ENCODE measurements at regions not wholly inside any gene's neighbourhood (a gene's known extent, or its start where the extent isn't known, plus 50 kb on each side); places are given as distances from the start of the nearest gene placed in this dataset.

DNA sequence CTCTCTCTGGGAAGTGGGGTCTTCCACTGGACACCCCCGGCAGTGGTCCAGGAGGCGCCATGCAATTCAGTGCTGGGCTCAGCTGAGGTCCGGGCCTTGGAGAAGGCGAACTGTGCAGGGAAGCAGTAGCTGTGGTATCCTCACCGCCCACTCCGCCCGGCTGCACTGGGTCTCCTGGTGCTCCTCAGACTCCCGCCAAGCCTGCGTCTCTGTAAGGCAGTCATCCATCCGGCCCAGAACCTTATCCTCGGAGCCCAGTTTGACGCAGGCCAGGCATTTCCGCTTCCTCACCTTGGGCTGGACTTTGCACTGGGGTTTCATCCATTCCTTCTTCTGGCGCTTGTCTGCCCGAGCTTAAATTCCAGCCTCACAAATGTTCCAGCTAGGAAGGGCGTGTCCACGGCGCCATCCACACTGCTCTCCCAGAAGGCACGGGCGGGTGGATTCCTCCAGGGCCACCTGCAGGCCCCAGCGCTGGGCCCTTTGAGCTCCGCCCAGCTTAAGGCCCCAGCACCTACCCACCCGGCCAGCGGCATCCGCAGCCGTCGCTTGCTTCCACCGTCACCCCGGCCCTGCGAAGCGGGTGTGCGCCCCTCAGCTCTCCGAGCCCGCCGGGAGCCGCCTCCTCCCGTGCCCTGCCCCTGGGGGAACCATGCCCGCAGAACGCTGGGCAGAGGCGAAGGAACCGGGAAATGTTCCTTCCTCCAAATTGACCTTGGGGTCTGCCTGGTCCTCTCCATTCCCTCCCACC is 1884.8 kb downstream of the TP53TG3F start:
- peaks cover 4% of the 10 kb centered on the region for H3K9me3 ChIP-seq (ENCODE audit: control insufficient read depth, insufficient read depth, low read length)
- no peak overlapping the region for H3K27ac ChIP-seq (ENCODE audit: low read depth, low read length)
- DNase-seq (ENCODE audit: low read depth in 4 of 6, low spot score in 6 of 6), result no peak
- 54% methylated on average over 41 of the region's 41 CpGs for WGBS (ENCODE audit: insufficient coverage)
- H3K4me1 ChIP-seq (ENCODE audit: control insufficient read depth, insufficient read depth, low read length), result no peaks in the 10 kb centered on the region
- H3K4me3 ChIP-seq (ENCODE audit: low read depth, low read length), result no peak overlapping the region
- H3K27me3 ChIP-seq (ENCODE audit: control insufficient read depth, insufficient read depth, low read length), result no peaks in the 10 kb centered on the region
- H3K36me3 ChIP-seq (ENCODE audit: control insufficient read depth, insufficient read depth, low read length), result no peaks in the 10 kb centered on the region

DNA sequence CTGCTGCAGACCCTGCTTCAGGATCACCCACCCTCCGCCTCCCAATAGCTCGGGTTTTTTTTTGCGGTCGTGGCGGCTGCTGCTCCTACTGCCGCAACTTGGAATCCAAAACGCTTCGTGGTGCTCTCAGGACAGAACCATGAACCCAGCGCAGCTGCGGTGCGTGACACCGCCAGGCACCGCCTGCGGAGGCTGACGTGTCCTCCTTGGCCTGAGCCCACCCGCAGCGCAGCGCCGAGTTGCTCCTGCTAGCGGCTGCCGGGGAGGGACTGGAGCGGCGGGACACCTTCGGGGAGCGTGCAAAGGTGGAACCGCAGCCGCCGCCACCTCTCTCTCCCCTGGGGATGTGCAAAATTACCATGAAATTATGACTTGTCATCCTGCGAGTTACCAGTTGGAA is 1893.0 kb downstream of the TP53TG3F start:
- Histone ChIP-seq H3K36me3 (ENCODE audit: control insufficient read depth, insufficient read depth, low read length) (no peaks in the 10 kb centered on the region), H3K9me3 (ENCODE audit: control insufficient read depth, insufficient read depth, low read length) (no peaks in the 10 kb centered on the region), H3K4me3 (ENCODE audit: low read depth, low read length) (no peak overlapping the region), H3K27ac (ENCODE audit: low read depth, low read length) (no peak overlapping the region), H3K27me3 (ENCODE audit: control insufficient read depth, insufficient read depth, low read length) (no peaks in the 10 kb centered on the region), H3K4me1 (ENCODE audit: control insufficient read depth, insufficient read depth, low read length) (no peaks in the 10 kb centered on the region)
- WGBS (ENCODE audit: insufficient coverage), result 37% methylated on average over 24 of the region's 29 CpGs
- DNase-seq (ENCODE audit: low read depth in 4 of 6, low spot score in 6 of 6), result no peak

DNA sequence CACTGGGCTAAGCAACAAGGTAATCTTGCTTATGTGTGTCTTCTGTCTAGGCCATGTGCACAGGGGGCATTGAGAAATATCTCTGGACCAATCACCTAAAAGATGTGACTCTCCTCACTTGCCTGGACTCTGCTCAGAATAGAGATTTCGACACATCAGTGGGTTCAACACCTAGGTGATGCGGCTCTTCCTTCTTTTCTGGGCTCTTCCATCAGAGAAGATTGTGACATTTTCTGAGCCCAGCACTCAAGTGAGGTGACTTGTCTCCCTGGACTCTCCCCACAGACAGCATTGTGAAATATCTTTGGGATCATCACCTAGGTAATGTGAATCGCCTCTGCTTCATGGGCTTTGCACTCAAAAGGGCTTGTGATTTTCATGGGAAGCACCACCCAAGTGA is 1904.1 kb downstream of the TP53TG3F start:
- Histone ChIP-seq H3K27ac (ENCODE audit: low read depth, low read length) (no peak overlapping the region), H3K36me3 (ENCODE audit: control insufficient read depth, insufficient read depth, low read length) (no peaks in the 10 kb centered on the region), H3K4me3 (ENCODE audit: low read depth, low read length) (no peak overlapping the region), H3K27me3 (ENCODE audit: control insufficient read depth, insufficient read depth, low read length) (no peaks in the 10 kb centered on the region), H3K9me3 (ENCODE audit: control insufficient read depth, insufficient read depth, low read length) (peaks cover 6% of the 10 kb centered on the region), H3K4me1 (ENCODE audit: control insufficient read depth, insufficient read depth, low read length) (no peaks in the 10 kb centered on the region)
- DNase-seq (ENCODE audit: low read depth in 4 of 6, low spot score in 6 of 6), result no peak
- WGBS (ENCODE audit: insufficient coverage), result 38% methylated on average over 2 of the region's 3 CpGs

GRCh38 chr16:35364263-35364662 is 1904.9 kb downstream of the TP53TG3F start:
- Histone ChIP-seq H3K4me3 (ENCODE audit: low read depth, low read length) (no peak overlapping the region), H3K4me1 (ENCODE audit: control insufficient read depth, insufficient read depth, low read length) (no peaks in the 10 kb centered on the region), H3K9me3 (ENCODE audit: control insufficient read depth, insufficient read depth, low read length) (peaks cover 6% of the 10 kb centered on the region), H3K36me3 (ENCODE audit: control insufficient read depth, insufficient read depth, low read length) (no peaks in the 10 kb centered on the region), H3K27ac (ENCODE audit: low read depth, low read length) (no peak overlapping the region), H3K27me3 (ENCODE audit: control insufficient read depth, insufficient read depth, low read length) (no peaks in the 10 kb centered on the region)
- DNase-seq (ENCODE audit: low read depth in 4 of 6, low spot score in 6 of 6), result no peak

DNA sequence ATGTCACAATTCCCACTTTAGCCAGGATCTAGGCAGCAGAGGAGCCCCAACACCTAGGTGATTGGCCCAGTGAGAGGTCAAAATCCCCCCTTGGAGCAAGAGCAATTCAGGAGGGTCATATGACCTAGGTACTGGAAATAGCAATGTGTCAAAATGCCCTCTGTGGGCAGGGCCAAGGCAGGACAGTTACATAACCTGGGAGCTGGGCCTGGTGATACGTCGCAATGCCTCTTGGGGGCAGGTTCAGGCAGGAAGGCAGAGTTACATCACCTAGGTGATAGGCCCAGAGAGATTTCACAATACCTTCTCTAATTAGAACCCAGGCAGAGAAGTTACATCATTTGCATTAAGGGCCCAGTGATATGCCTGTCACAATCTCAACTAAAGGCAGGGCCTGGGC is 1906.3 kb downstream of the TP53TG3F start:
- no peaks in the 10 kb centered on the region for H3K27me3 ChIP-seq (ENCODE audit: control insufficient read depth, insufficient read depth, low read length)
- no peaks in the 10 kb centered on the region for H3K4me1 ChIP-seq (ENCODE audit: control insufficient read depth, insufficient read depth, low read length)
- H3K36me3 ChIP-seq (ENCODE audit: control insufficient read depth, insufficient read depth, low read length), result no peaks in the 10 kb centered on the region
- no peak overlapping the region for H3K4me3 ChIP-seq (ENCODE audit: low read depth, low read length)
- peaks cover 7% of the 10 kb centered on the region for H3K9me3 ChIP-seq (ENCODE audit: control insufficient read depth, insufficient read depth, low read length)
- WGBS (ENCODE audit: insufficient coverage), result 44% methylated on average over 2 of the region's 2 CpGs
- no peak for DNase-seq (ENCODE audit: low read depth in 4 of 6, low spot score in 6 of 6)
- no peak overlapping the region for H3K27ac ChIP-seq (ENCODE audit: low read depth, low read length)

GRCh38 chr16:35370617-35371016 is 1911.2 kb downstream of the TP53TG3F start:
- no peak for DNase-seq (ENCODE audit: low read depth in 4 of 6, low spot score in 6 of 6)
- H3K36me3 ChIP-seq (ENCODE audit: control insufficient read depth, insufficient read depth, low read length), result no peaks in the 10 kb centered on the region
- no CpG with 5 or more reads among the region's 1 CpG for WGBS (ENCODE audit: insufficient coverage)
- H3K9me3 ChIP-seq (ENCODE audit: control insufficient read depth, insufficient read depth, low read length), result peaks cover 6% of the 10 kb centered on the region
- H3K27ac ChIP-seq (ENCODE audit: low read depth, low read length), result no peak overlapping the region
- H3K4me1 ChIP-seq (ENCODE audit: control insufficient read depth, insufficient read depth, low read length), result no peaks in the 10 kb centered on the region
- H3K4me3 ChIP-seq (ENCODE audit: low read depth, low read length), result no peak overlapping the region
- H3K27me3 ChIP-seq (ENCODE audit: control insufficient read depth, insufficient read depth, low read length), result no peaks in the 10 kb centered on the region

DNA sequence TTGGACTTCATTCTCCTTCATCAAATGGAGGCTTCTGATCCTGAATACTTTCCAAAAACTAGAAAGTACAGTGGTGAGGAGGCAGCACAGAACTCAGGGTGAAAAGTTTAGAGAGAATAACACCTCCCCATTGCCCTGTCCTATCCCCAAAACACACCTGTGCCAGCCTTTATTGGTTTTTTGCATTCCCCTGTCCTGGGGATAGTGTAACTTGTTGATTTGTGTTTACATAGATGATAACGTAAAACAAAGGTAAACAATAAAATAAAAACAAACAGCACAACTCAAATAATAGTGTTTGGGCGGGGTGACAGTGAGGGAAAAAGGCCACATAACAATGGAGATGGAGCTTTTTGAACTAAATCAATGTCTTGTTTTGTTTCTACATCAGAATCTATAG is 1917.7 kb downstream of the TP53TG3F start:
- no peak overlapping the region for H3K27ac ChIP-seq (ENCODE audit: low read depth, low read length)
- no peaks in the 10 kb centered on the region for H3K4me1 ChIP-seq (ENCODE audit: control insufficient read depth, insufficient read depth, low read length)
- DNase-seq (ENCODE audit: low read depth in 4 of 6, low spot score in 6 of 6), result no peak
- H3K9me3 ChIP-seq (ENCODE audit: control insufficient read depth, insufficient read depth, low read length), result no peaks in the 10 kb centered on the region
- H3K36me3 ChIP-seq (ENCODE audit: control insufficient read depth, insufficient read depth, low read length), result no peaks in the 10 kb centered on the region
- H3K4me3 ChIP-seq (ENCODE audit: low read depth, low read length), result no peak overlapping the region
- WGBS (ENCODE audit: insufficient coverage), result no CpG with 5 or more reads among the region's 2 CpGs
- H3K27me3 ChIP-seq (ENCODE audit: control insufficient read depth, insufficient read depth, low read length), result no peaks in the 10 kb centered on the region

GRCh38 chr16:35386619-35387018 is 1927.2 kb downstream of the TP53TG3F start:
- Histone ChIP-seq H3K27ac (ENCODE audit: low read depth, low read length) (no peak overlapping the region), H3K4me1 (ENCODE audit: control insufficient read depth, insufficient read depth, low read length) (no peaks in the 10 kb centered on the region), H3K4me3 (ENCODE audit: low read depth, low read length) (no peak overlapping the region), H3K9me3 (ENCODE audit: control insufficient read depth, insufficient read depth, low read length) (peaks cover 3% of the 10 kb centered on the region), H3K27me3 (ENCODE audit: control insufficient read depth, insufficient read depth, low read length) (no peaks in the 10 kb centered on the region), H3K36me3 (ENCODE audit: control insufficient read depth, insufficient read depth, low read length) (no peaks in the 10 kb centered on the region)
- no CpG with 5 or more reads among the region's 2 CpGs for WGBS (ENCODE audit: insufficient coverage)
- DNase-seq (ENCODE audit: low read depth in 4 of 6, low spot score in 6 of 6), result no peak

DNA sequence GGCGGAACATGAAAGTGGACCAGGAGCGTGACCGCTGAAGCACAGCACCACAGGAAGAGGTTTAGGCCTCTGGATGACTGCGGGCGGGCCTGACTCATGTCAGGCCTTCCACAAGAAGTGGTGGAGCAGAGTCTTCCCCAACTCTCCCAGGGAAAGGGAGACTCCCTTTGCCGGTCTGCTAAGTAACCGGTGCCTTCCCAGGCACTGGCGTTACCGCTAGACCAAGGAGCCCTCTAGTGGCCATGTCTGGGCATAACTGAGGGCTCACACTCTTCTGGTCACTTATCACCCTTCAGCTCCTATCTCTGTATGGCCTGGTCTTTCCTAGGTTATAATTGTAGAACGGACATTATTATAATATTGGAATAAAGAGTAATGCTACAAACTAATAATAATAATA is 1931.9 kb downstream of the TP53TG3F start:
- WGBS (ENCODE audit: insufficient coverage), result 48% methylated on average over 5 of the region's 10 CpGs
- peak in 2 of 6 donors; percentile 1 to 49 for DNase-seq (ENCODE audit: low read depth in 4 of 6, low spot score in 6 of 6)

DNA sequence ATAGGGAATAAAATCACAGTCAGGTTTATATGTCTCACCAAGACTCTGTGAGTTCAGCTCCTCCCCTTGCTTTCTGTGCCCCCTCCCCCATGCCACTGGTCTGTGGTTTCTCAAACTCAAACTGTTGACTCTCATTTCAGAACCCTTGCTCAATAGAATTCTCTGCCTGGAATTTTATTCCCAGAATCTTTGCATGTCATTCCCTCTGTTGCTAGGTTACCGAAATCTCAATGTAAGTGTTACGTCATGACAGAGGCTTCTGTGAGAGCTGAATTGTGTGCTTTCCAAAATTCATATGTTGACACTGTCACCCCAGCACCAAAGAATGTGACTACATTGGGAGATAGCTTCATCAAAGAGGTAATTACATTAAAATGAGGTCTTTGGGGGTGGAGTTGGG is 1938.8 kb downstream of the TP53TG3F start:
- no peaks in the 10 kb centered on the region for H3K36me3 ChIP-seq (ENCODE audit: control insufficient read depth, insufficient read depth, low read length)
- H3K9me3 ChIP-seq (ENCODE audit: control insufficient read depth, insufficient read depth, low read length), result peaks cover 5% of the 10 kb centered on the region
- no CpG with 5 or more reads among the region's 2 CpGs for WGBS (ENCODE audit: insufficient coverage)
- DNase-seq (ENCODE audit: low read depth in 4 of 6, low spot score in 6 of 6), result no peak
- no peaks in the 10 kb centered on the region for H3K27me3 ChIP-seq (ENCODE audit: control insufficient read depth, insufficient read depth, low read length)
- H3K4me1 ChIP-seq (ENCODE audit: control insufficient read depth, insufficient read depth, low read length), result no peaks in the 10 kb centered on the region
- H3K4me3 ChIP-seq (ENCODE audit: low read depth, low read length), result no peak overlapping the region
- no peak overlapping the region for H3K27ac ChIP-seq (ENCODE audit: low read depth, low read length)

More for the DNA sequence above, 1931.9 kb downstream of the TP53TG3F start:
- Histone ChIP-seq H3K4me1 (ENCODE audit: control insufficient read depth, insufficient read depth, low read length) (no peaks in the 10 kb centered on the region), H3K36me3 (ENCODE audit: control insufficient read depth, insufficient read depth, low read length) (no peaks in the 10 kb centered on the region), H3K4me3 (ENCODE audit: low read depth, low read length) (no peak overlapping the region), H3K27ac (ENCODE audit: low read depth, low read length) (no peak overlapping the region), H3K27me3 (ENCODE audit: control insufficient read depth, insufficient read depth, low read length) (no peaks in the 10 kb centered on the region), H3K9me3 (ENCODE audit: control insufficient read depth, insufficient read depth, low read length) (peaks cover 4% of the 10 kb centered on the region)

Measured in spinal cord (tissue), 9 donors.